Gastrocnemius medialis (tissue), 4 donors: ENCODE measurements at regions not wholly inside any gene's neighbourhood (a gene's known extent, or its start where the extent isn't known, plus 50 kb on each side); places are given as distances from the start of the nearest gene placed in this dataset.

Source experiments
- ATAC-seq, 2 donors: fragments of 150-250 bp; one replicate each; pipeline ENCODE4 v1.9.1; 2016
- DNase-seq, 2 donors: peaks; one replicate each; pipeline ENCODE4 v3.0.0-alpha.2; 2019
- H3K27ac ChIP-seq, 4 donors: fragments of 200-600 bp; sonication (generic); 1 replicate in 1 of 4; 2 replicates in 3 of 4; pipeline ENCODE4 v1.5.1; 2016 to 2018; ENCODE audit warnings: mild to moderate bottlenecking in 2 of 4, moderate library complexity in 1 of 4
- H3K27me3 ChIP-seq, 3 donors: fragments of 200-600 bp; sonication (generic) in 2 of 3; 1 replicate in 1 of 3; 2 replicates in 2 of 3; pipeline versions ENCODE4 v1.5.1 to v1.6.0; 2016 to 2019; ENCODE audit warnings: mild to moderate bottlenecking in 1 of 3, moderate library complexity in 1 of 3
- H3K36me3 ChIP-seq, 2 donors: fragments of 200-600 bp; sonication (generic) in 1 of 2; one replicate each; pipeline ENCODE4 v1.5.1; 2017 to 2018
- H3K4me1 ChIP-seq, 2 donors: fragments of 200-600 bp; sonication (generic) in 1 of 2; one replicate each; pipeline ENCODE4 v1.5.1; 2016 to 2017; ENCODE audit warnings: mild to moderate bottlenecking in 2 of 2
- H3K4me3 ChIP-seq, 4 donors: fragments of 200-600 bp; sonication (generic) in 3 of 4; 1 replicate in 1 of 4; 2 replicates in 3 of 4; pipeline ENCODE4 v1.5.1; 2016 to 2019; ENCODE audit warnings: mild to moderate bottlenecking in 2 of 4
- H3K9me3 ChIP-seq, 3 donors: fragments of 200-600 bp; sonication (generic) in 2 of 3; 1 replicate in 1 of 3; 2 replicates in 2 of 3; pipeline ENCODE4 v1.5.1; 2016 to 2019
- POLR2A ChIP-seq, 2 donors: fragments of 450-650 bp; IDR thresholded peaks; one replicate each; pipeline ENCODE4 v1.6.1; 2017; ENCODE audit warnings: antibody characterized with exemption in 2 of 2, mild to moderate bottlenecking in 2 of 2, moderate library complexity in 2 of 2
- in situ Hi-C, 4 donors: fragments of 200-750 bp; cut with MboI; loops; one replicate each; pipeline versions ENCODE4 v1.15.0 to v1.8.0; 2017; ENCODE audit warnings: low sequenced_read_pairs in 4 of 4
- intact Hi-C: fragments of 100-400 bp; cut with DNase I; formaldehyde crosslinking; loops from one replicate; pipeline ENCODE4 v1.15.1; 2023; ENCODE audit warnings: low total_unique reads
- TF ChIP-seq, protein P1 (sequence below), 5 experiments: fragments of 450-650 bp in 3 of 5; fragments of 200-600 bp in 2 of 5; sonication (generic) in 2 of 5; IDR thresholded peaks in 4 of 5; conservative IDR thresholded peaks in 1 of 5; 1 replicate in 4 of 5; 2 replicates in 1 of 5; pipeline ENCODE4 v1.5.1; 2016 to 2019; ENCODE audit warnings: antibody characterized with exemption in 5 of 5, mild to moderate bottlenecking in 3 of 5, moderate library complexity in 3 of 5

- TF ChIP-seq, protein P1, sequence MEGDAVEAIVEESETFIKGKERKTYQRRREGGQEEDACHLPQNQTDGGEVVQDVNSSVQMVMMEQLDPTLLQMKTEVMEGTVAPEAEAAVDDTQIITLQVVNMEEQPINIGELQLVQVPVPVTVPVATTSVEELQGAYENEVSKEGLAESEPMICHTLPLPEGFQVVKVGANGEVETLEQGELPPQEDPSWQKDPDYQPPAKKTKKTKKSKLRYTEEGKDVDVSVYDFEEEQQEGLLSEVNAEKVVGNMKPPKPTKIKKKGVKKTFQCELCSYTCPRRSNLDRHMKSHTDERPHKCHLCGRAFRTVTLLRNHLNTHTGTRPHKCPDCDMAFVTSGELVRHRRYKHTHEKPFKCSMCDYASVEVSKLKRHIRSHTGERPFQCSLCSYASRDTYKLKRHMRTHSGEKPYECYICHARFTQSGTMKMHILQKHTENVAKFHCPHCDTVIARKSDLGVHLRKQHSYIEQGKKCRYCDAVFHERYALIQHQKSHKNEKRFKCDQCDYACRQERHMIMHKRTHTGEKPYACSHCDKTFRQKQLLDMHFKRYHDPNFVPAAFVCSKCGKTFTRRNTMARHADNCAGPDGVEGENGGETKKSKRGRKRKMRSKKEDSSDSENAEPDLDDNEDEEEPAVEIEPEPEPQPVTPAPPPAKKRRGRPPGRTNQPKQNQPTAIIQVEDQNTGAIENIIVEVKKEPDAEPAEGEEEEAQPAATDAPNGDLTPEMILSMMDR (IDR thresholded peaks at IDR 0.05 in 4 of 5, conservative IDR thresholded peaks at IDR 0.05 in 1 of 5) = no peak
- TF ChIP-seq POLR2A (IDR thresholded peaks at IDR 0.05) = no peak
- intact Hi-C loops = no loop called here
These were observed 240.5 kb downstream of the SEC14L1 start for GRCh38 chr17:77381185-77381700.

GRCh38 chr17:77381731-77382130, 241.0 kb downstream of the SEC14L1 start:
- Histone ChIP-seq H3K36me3 (no peaks in the 10 kb centered on the region), H3K4me3 (no peak overlapping the region), H3K27me3 (no peaks in the 10 kb centered on the region), H3K9me3 (no peaks in the 10 kb centered on the region), H3K4me1 (peaks cover 65 to 96% of the 10 kb centered on the region in 2 donors), H3K27ac (no peak overlapping the region)
- DNase-seq = no peak
- in situ Hi-C loops (no loop called here), intact Hi-C loops (no loop called here)
- ATAC-seq = no peak
- no peak for TF ChIP-seq POLR2A (IDR thresholded peaks at IDR 0.05)
- TF ChIP-seq, protein P1 (IDR thresholded peaks at IDR 0.05 in 4 of 5, conservative IDR thresholded peaks at IDR 0.05 in 1 of 5) = no peak

More at GRCh38 chr17:77381185-77381700, 240.5 kb downstream of the SEC14L1 start:
- Histone ChIP-seq H3K4me1 (peaks cover 64 to 96% of the 10 kb centered on the region in 2 donors), H3K36me3 (no peaks in the 10 kb centered on the region), H3K27ac (peak overlapping the region in 2 of 4 donors; percentile 31 to 33), H3K27me3 (no peaks in the 10 kb centered on the region), H3K9me3 (no peaks in the 10 kb centered on the region), H3K4me3 (no peak overlapping the region)
- ATAC-seq (no peak), DNase-seq (no peak)
- in situ Hi-C loops = no loop called here

GRCh38 chr17:77382356-77382911, 241.7 kb downstream of the SEC14L1 start:
- intact Hi-C loops = no loop called here
- DNase-seq = no peak

GRCh38 chr17:77382966-77383612, 242.3 kb downstream of the SEC14L1 start:
- Histone ChIP-seq H3K4me1 (peaks cover 78 to 96% of the 10 kb centered on the region in 2 donors), H3K4me3 (no peak overlapping the region), H3K27me3 (no peaks in the 10 kb centered on the region), H3K9me3 (no peaks in the 10 kb centered on the region), H3K27ac (peak overlapping the region in 3 of 4 donors; percentile 72 to 81 (median 79)), H3K36me3 (no peaks in the 10 kb centered on the region)
- TF ChIP-seq, protein P1 (IDR thresholded peaks at IDR 0.05 in 4 of 5, conservative IDR thresholded peaks at IDR 0.05 in 1 of 5) = no peak
- no peak for TF ChIP-seq POLR2A (IDR thresholded peaks at IDR 0.05)
- in situ Hi-C loops = no loop called here
- DNase-seq (no peak), ATAC-seq (peak in 1 of 2 donors; percentile 52)
- intact Hi-C loops = no loop called here

More at GRCh38 chr17:77382356-77382911, 241.7 kb downstream of the SEC14L1 start:
- no peaks in the 10 kb centered on the region for H3K9me3 ChIP-seq
- peaks cover 71 to 96% of the 10 kb centered on the region in 2 donors for H3K4me1 ChIP-seq
- TF ChIP-seq, protein P1 (IDR thresholded peaks at IDR 0.05 in 4 of 5, conservative IDR thresholded peaks at IDR 0.05 in 1 of 5) = no peak
- no peak for TF ChIP-seq POLR2A (IDR thresholded peaks at IDR 0.05)
- in situ Hi-C loops = no loop called here
- no peaks in the 10 kb centered on the region for H3K27me3 ChIP-seq
- H3K36me3 ChIP-seq = no peaks in the 10 kb centered on the region
- peak overlapping the region in 3 of 4 donors; percentile 19 to 79 (median 72) for H3K27ac ChIP-seq
- H3K4me3 ChIP-seq = no peak overlapping the region
- no peak for ATAC-seq
